ENCODE measurements at regions not wholly inside any gene's neighbourhood (a gene's known extent, or its start where the extent isn't known, plus 50 kb on each side); places are given as distances from the start of the nearest gene placed in this dataset.
"Not testable (repeated sequence)": the region's sequence is repeated elsewhere in the genome, so short reads cannot be mapped to it uniquely, and the experiment has no call there.

DNA sequence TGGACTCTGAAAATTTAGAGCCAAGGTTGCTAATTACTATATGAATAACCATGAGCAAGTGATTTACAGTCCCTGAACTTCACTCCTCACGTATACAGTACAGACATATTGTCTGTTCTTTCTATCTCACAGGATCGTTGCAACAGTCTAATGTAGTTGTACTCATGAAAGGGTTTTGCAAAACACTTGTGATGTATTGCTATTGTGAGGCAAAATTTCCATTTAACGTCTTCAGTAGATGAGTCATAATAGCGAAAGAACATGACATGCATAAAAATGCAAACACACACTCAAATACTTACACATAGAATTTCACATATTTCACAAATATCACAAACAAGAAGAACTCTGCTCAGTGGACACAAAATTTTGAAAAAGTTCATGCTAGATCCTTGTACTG is 134.6 kb upstream of the TRPC6 start:
- Mint-ChIP-seq H3K4me1 (no peaks in the 10 kb centered on the region), H3K27me3 (no peaks in the 10 kb centered on the region), H3K4me3 (no peak overlapping the region), H3K9me3 (no peaks in the 10 kb centered on the region), H3K27ac (no peak overlapping the region), H3K36me3 (no peaks in the 10 kb centered on the region)

DNA sequence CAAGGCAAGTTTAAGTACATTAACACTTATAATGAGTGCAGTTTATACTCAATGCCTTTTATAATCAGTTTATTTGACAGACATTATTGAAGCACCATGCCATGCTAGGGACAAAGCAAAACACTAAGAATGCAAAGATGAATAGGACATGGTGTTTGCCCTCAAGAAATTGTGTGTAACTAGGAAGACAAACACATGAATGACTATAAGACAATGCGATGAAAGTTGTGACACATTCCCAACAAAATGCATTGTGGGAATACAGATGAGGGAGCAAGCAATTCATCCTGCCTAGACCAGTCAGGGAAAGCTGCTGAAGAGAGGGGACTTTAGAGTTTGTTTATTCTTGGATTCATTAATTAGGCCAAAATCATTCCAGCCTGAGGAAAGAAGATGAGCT is 133.8 kb upstream of the TRPC6 start:
- no peak overlapping the region for H3K4me3 Mint-ChIP-seq

DNA sequence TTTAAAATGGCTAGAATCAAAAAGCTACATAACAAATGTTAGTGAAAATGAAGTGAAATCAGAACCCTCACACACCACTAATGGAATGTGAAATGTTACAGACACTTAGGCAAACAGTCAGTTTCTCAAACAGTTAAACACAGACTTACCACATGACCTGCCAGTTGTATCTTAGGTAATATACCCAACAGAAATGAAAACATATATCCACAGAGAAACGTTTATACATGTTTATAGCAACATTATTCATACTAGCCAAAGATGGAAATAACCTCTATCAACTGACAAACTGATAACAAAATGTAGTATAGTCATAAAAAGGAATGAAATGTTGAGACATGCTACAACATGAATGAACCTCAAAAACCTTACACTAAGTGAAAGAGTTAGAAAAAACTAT is 131.5 kb upstream of the TRPC6 start:
- H3K36me3 Mint-ChIP-seq: no peaks in the 10 kb centered on the region

More for the DNA sequence above, 133.8 kb upstream of the TRPC6 start:
- H3K9me3 Mint-ChIP-seq: peaks cover 0 to 2% (median 0%) of the 10 kb centered on the region in 3 donors
- H3K36me3 Mint-ChIP-seq: no peaks in the 10 kb centered on the region
- H3K4me1 Mint-ChIP-seq: no peaks in the 10 kb centered on the region
- H3K27me3 Mint-ChIP-seq: no peaks in the 10 kb centered on the region
- no peak overlapping the region for H3K27ac Mint-ChIP-seq

GRCh38 chr11:101707477-101707876 is 123.7 kb upstream of the TRPC6 start:
- Mint-ChIP-seq H3K27ac (no peak overlapping the region), H3K27me3 (peaks cover 2% of the 10 kb centered on the region), H3K9me3 (peaks cover 0 to 10% (median 7%) of the 10 kb centered on the region in 3 donors), H3K4me1 (peaks cover 0 to 2% (median 0%) of the 10 kb centered on the region in 3 donors), H3K36me3 (no peaks in the 10 kb centered on the region), H3K4me3 (no peak overlapping the region)

More for the DNA sequence above, 131.5 kb upstream of the TRPC6 start:
- Mint-ChIP-seq H3K27me3 (no peaks in the 10 kb centered on the region), H3K9me3 (peaks cover 0 to 5% (median 4%) of the 10 kb centered on the region in 3 donors), H3K27ac (no peak overlapping the region), H3K4me3 (no peak overlapping the region), H3K4me1 (peaks cover 0 to 2% (median 0%) of the 10 kb centered on the region in 3 donors)

GRCh38 chr11:101706541-101706940 is 122.7 kb upstream of the TRPC6 start:
- H3K27ac Mint-ChIP-seq: no peak overlapping the region
- H3K4me1 Mint-ChIP-seq: peaks cover 0 to 1% (median 0%) of the 10 kb centered on the region in 3 donors
- H3K9me3 Mint-ChIP-seq: peaks cover 0 to 7% (median 4%) of the 10 kb centered on the region in 3 donors
- peaks cover 2% of the 10 kb centered on the region for H3K27me3 Mint-ChIP-seq
- H3K4me3 Mint-ChIP-seq: no peak overlapping the region
- no peaks in the 10 kb centered on the region for H3K36me3 Mint-ChIP-seq

DNA sequence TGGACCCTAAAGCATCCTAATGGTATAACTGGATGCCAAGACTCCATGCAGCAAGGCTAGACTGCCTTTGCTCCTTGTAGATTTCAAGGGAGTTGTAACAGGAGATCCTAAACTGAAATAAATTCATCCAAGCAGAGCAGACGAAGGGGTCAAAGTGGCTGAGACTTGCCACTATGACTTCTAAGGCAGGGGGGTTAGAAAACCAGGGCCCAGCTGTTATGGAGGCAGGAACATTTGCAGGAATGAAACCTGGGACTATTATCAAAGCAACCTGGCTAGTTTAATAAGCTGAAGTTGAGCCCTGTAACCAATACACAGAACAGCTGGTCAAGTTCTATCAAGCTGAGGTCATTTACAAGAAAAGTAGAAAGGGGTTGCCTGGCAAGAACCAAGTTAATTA is 122.2 kb upstream of the TRPC6 start:
- H3K36me3 Mint-ChIP-seq: no peaks in the 10 kb centered on the region
- H3K4me3 Mint-ChIP-seq: no peak overlapping the region
- H3K4me1 Mint-ChIP-seq: no peaks in the 10 kb centered on the region
- H3K27me3 Mint-ChIP-seq: peaks cover 2% of the 10 kb centered on the region
- H3K27ac Mint-ChIP-seq: no peak overlapping the region
- H3K9me3 Mint-ChIP-seq: peaks cover 0 to 7% (median 4%) of the 10 kb centered on the region in 3 donors

- H3K4me3 Mint-ChIP-seq, H3K36me3 Mint-ChIP-seq, H3K27ac Mint-ChIP-seq, H3K27me3 Mint-ChIP-seq, H3K4me1 Mint-ChIP-seq: not testable (repeated sequence)
- H3K9me3 Mint-ChIP-seq: peaks cover 2 to 10% (median 9%) of the 10 kb centered on the region in 3 donors
These were observed 111.1 kb upstream of the TRPC6 start for GRCh38 chr11:101694869-101695268.

DNA sequence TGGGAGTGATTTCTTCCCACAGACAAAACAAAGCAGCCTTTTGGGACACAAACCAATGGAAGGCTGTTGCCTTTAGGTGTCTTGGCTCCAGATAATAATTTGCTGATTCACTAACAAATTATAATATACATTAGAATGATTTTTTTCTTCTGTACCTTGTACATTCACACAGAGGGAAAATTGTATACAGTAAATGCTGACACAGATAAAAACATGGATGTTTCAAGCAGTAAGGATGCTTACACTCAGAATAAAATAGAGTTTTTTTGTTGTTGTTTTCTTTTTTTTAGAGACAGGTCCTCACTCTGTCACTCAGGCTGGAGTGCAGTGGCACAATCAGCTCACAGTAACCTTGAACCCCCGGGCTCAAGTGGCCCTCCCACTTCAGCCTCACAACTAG is 109.2 kb upstream of the TRPC6 start:
- Mint-ChIP-seq H3K4me3 (no peak overlapping the region), H3K27ac (no peak overlapping the region), H3K9me3 (peaks cover 4 to 15% (median 10%) of the 10 kb centered on the region in 3 donors), H3K36me3 (no peaks in the 10 kb centered on the region), H3K4me1 (no peaks in the 10 kb centered on the region), H3K27me3 (no peaks in the 10 kb centered on the region)

- Mint-ChIP-seq H3K4me3 (no peak overlapping the region), H3K27me3 (no peaks in the 10 kb centered on the region), H3K9me3 (peaks cover 6 to 15% (median 15%) of the 10 kb centered on the region in 3 donors), H3K36me3 (no peaks in the 10 kb centered on the region), H3K4me1 (no peaks in the 10 kb centered on the region), H3K27ac (peak overlapping the region in 1 of 3 donors; percentile 66)
These were observed 102.7 kb upstream of the TRPC6 start for GRCh38 chr11:101686514-101686913.

DNA sequence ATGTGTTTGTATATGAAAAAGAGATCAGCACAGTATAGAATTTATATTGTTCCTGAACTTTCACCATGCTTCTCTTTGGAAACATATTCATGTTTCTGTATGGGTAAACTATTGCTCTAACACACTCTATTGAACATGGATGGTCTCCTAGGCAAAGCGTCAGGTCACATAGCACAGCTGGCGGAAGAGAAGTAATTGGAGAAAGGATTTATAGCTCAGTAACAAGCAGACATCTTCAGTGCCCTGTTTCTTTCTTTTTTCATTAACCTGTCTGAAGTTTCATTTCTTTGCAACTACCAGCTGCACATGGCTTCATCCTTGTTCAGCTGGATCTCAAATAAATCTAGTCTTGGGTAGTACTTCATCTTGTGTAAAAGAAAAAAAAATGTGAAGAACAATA is 84.4 kb upstream of the TRPC6 start:
- Mint-ChIP-seq H3K4me3 (no peak overlapping the region), H3K4me1 (peaks cover 0 to 1% (median 0%) of the 10 kb centered on the region in 3 donors), H3K27me3 (no peaks in the 10 kb centered on the region), H3K27ac (no peak overlapping the region), H3K9me3 (peaks cover 0 to 4% (median 0%) of the 10 kb centered on the region in 3 donors), H3K36me3 (peaks cover 2% of the 10 kb centered on the region)

DNA sequence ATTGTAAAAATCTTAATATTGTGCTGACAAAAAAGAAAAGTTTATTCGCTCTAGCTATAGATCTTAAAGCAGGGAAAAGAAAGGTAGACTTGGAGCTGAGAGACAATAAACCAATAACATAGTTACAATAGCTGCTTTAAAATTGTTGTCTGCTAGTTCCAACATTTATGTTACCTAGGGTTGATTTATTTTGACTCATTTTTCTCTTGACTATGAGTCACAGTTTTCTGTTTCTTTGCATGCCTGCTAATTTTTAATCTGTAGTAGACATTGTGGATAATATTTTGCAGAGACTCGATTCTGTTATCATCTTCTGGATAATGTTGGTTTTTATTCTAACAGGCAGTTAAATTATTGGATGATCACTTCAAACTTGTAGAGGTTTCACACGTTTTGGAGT is 83.1 kb upstream of the TRPC6 start:
- Mint-ChIP-seq H3K9me3 (peaks cover 3 to 4% (median 4%) of the 10 kb centered on the region in 3 donors), H3K36me3 (peaks cover 2% of the 10 kb centered on the region), H3K27me3 (no peaks in the 10 kb centered on the region), H3K27ac (no peak overlapping the region), H3K4me3 (no peak overlapping the region), H3K4me1 (peaks cover 0 to 1% (median 0%) of the 10 kb centered on the region in 3 donors)

DNA sequence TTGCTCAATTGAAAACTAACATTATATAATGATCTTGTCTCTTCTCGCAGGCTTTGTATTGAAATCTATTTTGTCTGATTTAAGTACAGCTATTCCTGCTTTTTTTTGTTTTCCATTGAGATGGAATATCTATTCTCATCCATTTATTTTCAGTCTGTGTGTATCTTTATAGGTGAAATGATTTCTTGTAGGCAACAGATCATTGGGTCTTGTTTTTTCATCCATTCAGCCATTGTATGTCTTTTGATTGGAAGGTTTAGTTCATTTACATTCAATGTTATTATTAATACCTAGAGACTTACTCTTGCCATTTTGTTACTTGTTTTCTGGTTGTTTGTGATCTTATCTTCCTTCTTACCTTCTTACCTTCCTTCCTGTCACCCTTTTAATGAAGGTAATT is 77.8 kb upstream of the TRPC6 start:
- Mint-ChIP-seq H3K27me3 (no peaks in the 10 kb centered on the region), H3K9me3 (peaks cover 3 to 14% (median 5%) of the 10 kb centered on the region in 3 donors)

More for the DNA sequence above, 77.8 kb upstream of the TRPC6 start:
- Mint-ChIP-seq H3K36me3 (peaks cover 2% of the 10 kb centered on the region), H3K27ac (no peak overlapping the region), H3K4me1 (peaks cover 0 to 2% (median 0%) of the 10 kb centered on the region in 3 donors), H3K4me3 (no peak overlapping the region)
